Neural crest cell (in vitro differentiated cells): ENCODE measurements at regions not wholly inside any gene's neighbourhood (a gene's known extent, or its start where the extent isn't known, plus 50 kb on each side); places are given as distances from the start of the nearest gene placed in this dataset.

Experiments used
- DNase-seq: peaks from one replicate; pipeline ENCODE4 v3.0.0; 2021; ENCODE audit warnings: low read depth, mixed read lengths, low spot score
- H3K27ac Mint-ChIP-seq: one replicate; pipeline ENCODE4 v1.8.0; 2021; ENCODE audit warnings: mild to moderate bottlenecking, mixed read lengths; ENCODE audit not compliant: unreplicated experiment
- H3K27me3 Mint-ChIP-seq: 2 replicates; pipeline ENCODE4 v1.8.0; 2021; ENCODE audit warnings: low read depth, mild to moderate bottlenecking, mixed read lengths
- H3K36me3 Mint-ChIP-seq: 2 replicates; pipeline ENCODE4 v1.8.0; 2021; ENCODE audit warnings: low read depth, mild to moderate bottlenecking, mixed read lengths
- H3K4me1 Mint-ChIP-seq: 2 replicates; pipeline ENCODE4 v1.8.0; 2021; ENCODE audit warnings: mixed read lengths
- H3K4me3 Mint-ChIP-seq: one replicate; pipeline ENCODE4 v1.8.0; 2021; ENCODE audit warnings: mild to moderate bottlenecking, mixed read lengths
- H3K9me3 Mint-ChIP-seq: 2 replicates; pipeline ENCODE4 v1.8.0; 2021; ENCODE audit warnings: mixed read lengths
- TF ChIP-seq, protein P1 (sequence below): fragments of 200-600 bp; sonication (generic); conservative IDR thresholded peaks from 2 replicates; pipeline ENCODE4 v1.5.0; 2021; ENCODE audit warnings: antibody characterized with exemption, mild to moderate bottlenecking

- DNase-seq, result no peak
- no peak overlapping the region for H3K4me3 Mint-ChIP-seq
- no peak overlapping the region for H3K27ac Mint-ChIP-seq
- H3K36me3 Mint-ChIP-seq, result no peaks in the 10 kb centered on the region
- peaks cover 10% of the 10 kb centered on the region for H3K4me1 Mint-ChIP-seq
- TF ChIP-seq, protein P1, sequence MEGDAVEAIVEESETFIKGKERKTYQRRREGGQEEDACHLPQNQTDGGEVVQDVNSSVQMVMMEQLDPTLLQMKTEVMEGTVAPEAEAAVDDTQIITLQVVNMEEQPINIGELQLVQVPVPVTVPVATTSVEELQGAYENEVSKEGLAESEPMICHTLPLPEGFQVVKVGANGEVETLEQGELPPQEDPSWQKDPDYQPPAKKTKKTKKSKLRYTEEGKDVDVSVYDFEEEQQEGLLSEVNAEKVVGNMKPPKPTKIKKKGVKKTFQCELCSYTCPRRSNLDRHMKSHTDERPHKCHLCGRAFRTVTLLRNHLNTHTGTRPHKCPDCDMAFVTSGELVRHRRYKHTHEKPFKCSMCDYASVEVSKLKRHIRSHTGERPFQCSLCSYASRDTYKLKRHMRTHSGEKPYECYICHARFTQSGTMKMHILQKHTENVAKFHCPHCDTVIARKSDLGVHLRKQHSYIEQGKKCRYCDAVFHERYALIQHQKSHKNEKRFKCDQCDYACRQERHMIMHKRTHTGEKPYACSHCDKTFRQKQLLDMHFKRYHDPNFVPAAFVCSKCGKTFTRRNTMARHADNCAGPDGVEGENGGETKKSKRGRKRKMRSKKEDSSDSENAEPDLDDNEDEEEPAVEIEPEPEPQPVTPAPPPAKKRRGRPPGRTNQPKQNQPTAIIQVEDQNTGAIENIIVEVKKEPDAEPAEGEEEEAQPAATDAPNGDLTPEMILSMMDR, result no peak
- H3K9me3 Mint-ChIP-seq, result no peaks in the 10 kb centered on the region
- no peaks in the 10 kb centered on the region for H3K27me3 Mint-ChIP-seq
Measured at GRCh38 chr6:134117409-134117808, 65.0 kb upstream of the SLC2A12 start.

DNA sequence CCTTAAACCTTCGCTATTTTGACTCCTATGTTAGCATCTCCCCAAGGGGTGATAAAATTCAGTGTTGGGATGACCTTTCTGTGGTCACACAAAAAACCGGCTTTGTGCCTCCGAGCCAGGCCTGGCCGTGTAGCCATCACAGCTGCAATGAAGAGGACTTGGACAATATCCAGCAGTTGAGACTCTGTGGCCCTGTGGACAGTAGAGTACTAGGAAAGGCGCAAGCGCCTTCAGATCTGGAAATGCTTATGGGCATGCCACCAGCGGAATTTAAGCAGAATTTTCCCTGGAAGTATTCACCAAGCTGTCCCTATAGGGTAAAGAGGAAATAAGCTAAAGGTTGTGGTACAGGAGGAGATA, 63.3 kb upstream of the SLC2A12 start:
- Mint-ChIP-seq H3K4me3 (no peak overlapping the region), H3K27me3 (no peaks in the 10 kb centered on the region), H3K4me1 (peaks cover 10% of the 10 kb centered on the region), H3K27ac (no peak overlapping the region), H3K36me3 (no peaks in the 10 kb centered on the region), H3K9me3 (peaks cover 2% of the 10 kb centered on the region)
- DNase-seq, result no peak
- TF ChIP-seq, protein P1, result no peak

GRCh38 chr6:134114918-134115714, 62.7 kb upstream of the SLC2A12 start:
- Mint-ChIP-seq H3K36me3 (no peaks in the 10 kb centered on the region), H3K9me3 (peaks cover 2% of the 10 kb centered on the region), H3K4me1 (peaks cover 10% of the 10 kb centered on the region), H3K27ac (no peak overlapping the region), H3K27me3 (no peaks in the 10 kb centered on the region), H3K4me3 (no peak overlapping the region)
- DNase-seq, result no peak
- TF ChIP-seq, protein P1, result no peak

DNA sequence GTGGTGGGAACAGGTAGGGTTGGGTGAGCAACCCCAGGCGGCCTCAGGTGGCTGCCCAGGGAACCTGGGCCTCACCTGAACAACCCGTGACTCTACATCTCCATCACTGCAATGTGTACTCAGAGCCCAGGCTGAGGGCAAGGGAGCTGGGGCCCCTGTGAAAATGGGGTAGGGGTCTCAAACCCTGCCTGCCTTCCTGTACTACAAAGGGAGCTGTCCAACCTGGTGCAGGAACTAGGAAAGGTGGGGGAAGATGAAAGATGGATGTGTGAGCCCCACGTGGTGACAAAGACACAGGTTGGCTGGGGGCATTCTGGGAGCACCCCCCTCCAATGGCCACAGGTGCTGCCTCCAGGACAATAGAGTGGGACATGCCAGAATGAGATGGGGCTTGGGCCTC, 62.1 kb upstream of the SLC2A12 start:
- Mint-ChIP-seq H3K27ac (no peak overlapping the region), H3K9me3 (peaks cover 2% of the 10 kb centered on the region), H3K27me3 (no peaks in the 10 kb centered on the region), H3K4me3 (no peak overlapping the region), H3K36me3 (no peaks in the 10 kb centered on the region), H3K4me1 (peaks cover 10% of the 10 kb centered on the region)
- TF ChIP-seq, protein P1, result no peak
- DNase-seq, result no peak

DNA sequence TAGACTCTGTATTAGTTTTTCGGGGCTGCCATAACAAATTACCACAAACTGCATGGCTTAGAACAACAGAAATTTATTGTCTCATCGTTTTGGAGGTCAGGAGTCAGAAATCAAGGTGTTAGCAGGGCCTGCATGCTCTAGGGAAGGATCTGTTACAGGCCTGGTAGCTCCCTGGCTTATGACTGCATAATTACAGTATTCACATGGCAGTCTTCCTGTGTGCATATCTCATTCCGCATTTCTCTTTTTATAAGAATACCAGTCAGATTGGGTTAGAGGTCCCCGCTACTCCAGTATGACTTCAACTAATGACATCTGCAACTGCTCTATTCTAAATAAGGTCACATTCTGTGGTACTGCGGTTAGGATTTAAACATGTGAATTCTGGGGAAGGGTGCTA, 59.3 kb upstream of the SLC2A12 start:
- Mint-ChIP-seq H3K9me3 (peaks cover 2% of the 10 kb centered on the region), H3K4me3 (no peak overlapping the region), H3K36me3 (no peaks in the 10 kb centered on the region), H3K27ac (no peak overlapping the region), H3K27me3 (no peaks in the 10 kb centered on the region), H3K4me1 (no peaks in the 10 kb centered on the region)
- no peak for DNase-seq
- TF ChIP-seq, protein P1, result no peak
